Endothelial cell (in vitro differentiated cells): ENCODE measurements at regions not wholly inside any gene's neighbourhood (a gene's known extent, or its start where the extent isn't known, plus 50 kb on each side); places are given as distances from the start of the nearest gene placed in this dataset.
"Not testable (repeated sequence)": the region's sequence is repeated elsewhere in the genome, so short reads cannot be mapped to it uniquely, and the experiment has no call there.

Experiments used
- DNase-seq: peaks from one replicate; pipeline ENCODE4 v3.0.0; 2021; ENCODE audit warnings: low spot score
- H3K27ac Mint-ChIP-seq: one replicate; pipeline ENCODE4 v1.8.0; 2021; ENCODE audit warnings: mixed read lengths, inconsistent platforms; ENCODE audit not compliant: unreplicated experiment
- H3K27me3 Mint-ChIP-seq: one replicate; pipeline ENCODE4 v1.8.0; 2021; ENCODE audit warnings: mild to moderate bottlenecking, moderate library complexity, mixed read lengths, inconsistent platforms; ENCODE audit not compliant: unreplicated experiment
- H3K36me3 Mint-ChIP-seq: one replicate; pipeline ENCODE4 v1.8.0; 2021; ENCODE audit warnings: mild to moderate bottlenecking, low read depth, mixed read lengths, inconsistent platforms; ENCODE audit not compliant: unreplicated experiment
- H3K4me1 Mint-ChIP-seq: one replicate; pipeline ENCODE4 v1.8.0; 2021; ENCODE audit warnings: mild to moderate bottlenecking, mixed read lengths, inconsistent platforms; ENCODE audit not compliant: unreplicated experiment
- H3K4me3 Mint-ChIP-seq: one replicate; pipeline ENCODE4 v1.8.0; 2021; ENCODE audit warnings: mild to moderate bottlenecking, mixed read lengths, inconsistent platforms; ENCODE audit not compliant: unreplicated experiment
- H3K9me3 Mint-ChIP-seq: one replicate; pipeline ENCODE4 v1.8.0; 2021; ENCODE audit warnings: mixed read lengths, inconsistent platforms; ENCODE audit not compliant: unreplicated experiment
- CTCF ChIP-seq: fragments of 200-600 bp; sonication (generic); IDR thresholded peaks from one replicate; pipeline ENCODE4 v1.5.0; 2021; ENCODE audit warnings: antibody characterized with exemption; ENCODE audit not compliant: unreplicated experiment

GRCh38 chr13:34175551-34175950 lies 357.6 kb downstream of the RFC3 start:
- H3K27me3 Mint-ChIP-seq, result no peaks in the 10 kb centered on the region
- no peaks in the 10 kb centered on the region for H3K36me3 Mint-ChIP-seq
- no peaks in the 10 kb centered on the region for H3K9me3 Mint-ChIP-seq
- no peak overlapping the region for H3K27ac Mint-ChIP-seq
- H3K4me1 Mint-ChIP-seq, result peaks cover 9% of the 10 kb centered on the region
- no peak for DNase-seq
- H3K4me3 Mint-ChIP-seq, result no peak overlapping the region
- no peak for TF ChIP-seq CTCF

- peaks cover 9% of the 10 kb centered on the region for H3K4me1 Mint-ChIP-seq
- H3K27me3 Mint-ChIP-seq, result no peaks in the 10 kb centered on the region
- DNase-seq, result no peak
- TF ChIP-seq CTCF, result no peak
- no peak overlapping the region for H3K4me3 Mint-ChIP-seq
- H3K9me3 Mint-ChIP-seq, result no peaks in the 10 kb centered on the region
- H3K27ac Mint-ChIP-seq, result no peak overlapping the region
- H3K36me3 Mint-ChIP-seq, result no peaks in the 10 kb centered on the region
Observed at GRCh38 chr13:34176633-34177032, 358.7 kb downstream of the RFC3 start.

- H3K4me1 Mint-ChIP-seq, result peaks cover 14% of the 10 kb centered on the region
- H3K36me3 Mint-ChIP-seq, result no peaks in the 10 kb centered on the region
- no peak overlapping the region for H3K4me3 Mint-ChIP-seq
- H3K27me3 Mint-ChIP-seq, result no peaks in the 10 kb centered on the region
- TF ChIP-seq CTCF, result no peak
- no peaks in the 10 kb centered on the region for H3K9me3 Mint-ChIP-seq
- H3K27ac Mint-ChIP-seq, result no peak overlapping the region
- no peak for DNase-seq
Observed at GRCh38 chr13:34179481-34179880, 361.5 kb downstream of the RFC3 start.

DNA sequence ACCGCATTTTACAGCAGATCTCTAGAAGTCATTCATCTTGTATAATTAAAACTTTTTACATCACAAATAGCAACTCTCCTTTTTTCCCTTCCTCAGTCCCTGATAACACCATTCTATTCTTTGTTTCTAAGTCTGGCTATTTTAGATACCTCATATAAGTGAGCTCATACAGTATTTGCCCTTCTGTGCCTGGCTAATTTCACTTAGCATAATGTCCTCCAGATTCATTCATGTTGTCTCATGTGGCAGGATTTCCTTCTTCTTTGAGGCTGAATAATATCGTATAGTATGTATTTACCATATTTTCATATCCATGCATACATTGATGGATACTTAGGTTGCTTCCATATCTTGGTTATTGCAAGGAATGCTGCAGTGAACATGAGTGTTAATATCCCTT lies 362.0 kb downstream of the RFC3 start:
- DNase-seq, result no peak
- Mint-ChIP-seq H3K9me3 (no peaks in the 10 kb centered on the region), H3K27me3 (no peaks in the 10 kb centered on the region), H3K4me3 (no peak overlapping the region), H3K27ac (no peak overlapping the region), H3K4me1 (peaks cover 15% of the 10 kb centered on the region), H3K36me3 (no peaks in the 10 kb centered on the region)
- TF ChIP-seq CTCF, result no peak

GRCh38 chr13:34181256-34181655 lies 363.3 kb downstream of the RFC3 start:
- not testable (repeated sequence) for H3K27ac Mint-ChIP-seq, H3K9me3 Mint-ChIP-seq, H3K36me3 Mint-ChIP-seq, H3K27me3 Mint-ChIP-seq, H3K4me3 Mint-ChIP-seq, DNase-seq
- H3K4me1 Mint-ChIP-seq, result peaks cover 14% of the 10 kb centered on the region

DNA sequence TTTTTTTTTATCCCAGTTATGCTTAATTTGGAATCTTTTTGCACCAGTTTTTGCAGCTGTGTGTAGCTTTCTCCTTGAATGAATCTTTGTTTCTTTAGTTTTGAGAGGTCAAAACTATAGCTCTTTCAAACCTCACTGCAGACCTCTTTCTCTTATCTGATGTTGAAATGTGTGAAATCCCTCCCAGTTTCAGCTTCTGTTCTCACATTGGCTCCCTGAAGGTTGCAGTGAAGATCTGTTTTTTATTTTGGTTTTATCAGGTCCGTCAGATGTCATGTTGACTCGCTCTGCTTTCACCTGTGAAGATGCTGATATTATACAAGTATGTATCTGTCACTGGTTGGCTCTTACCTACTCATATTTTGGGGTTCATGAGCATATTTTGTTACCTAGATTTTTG lies 372.0 kb downstream of the RFC3 start:
- no peaks in the 10 kb centered on the region for H3K27me3 Mint-ChIP-seq
- no peak for TF ChIP-seq CTCF

More for the DNA sequence above, 372.0 kb downstream of the RFC3 start:
- H3K27ac Mint-ChIP-seq, result no peak overlapping the region
- H3K9me3 Mint-ChIP-seq, result no peaks in the 10 kb centered on the region
- no peak for DNase-seq
- H3K36me3 Mint-ChIP-seq, result no peaks in the 10 kb centered on the region
- H3K4me3 Mint-ChIP-seq, result no peak overlapping the region
- no peaks in the 10 kb centered on the region for H3K4me1 Mint-ChIP-seq
